AG04450 (cell line): ENCODE measurements at regions not wholly inside any gene's neighbourhood (a gene's known extent, or its start where the extent isn't known, plus 50 kb on each side); places are given as distances from the start of the nearest gene placed in this dataset.
"Not testable (repeated sequence)": the region's sequence is repeated elsewhere in the genome, so short reads cannot be mapped to it uniquely, and the experiment has no call there.

Experiments
- CTCF ChIA-PET: fragments of 300-600, 350-600 bp; formaldehyde crosslinking; extraction: SDS; loops from one replicate; lab custom pipeline; 2022; ENCODE audit warnings: antibody characterized with exemption, inconsistent platforms; lab: Charles Lee
- POLR2A ChIA-PET: fragments of 350-600 bp; formaldehyde crosslinking; extraction: SDS; loops from one replicate; lab custom pipeline; 2021; ENCODE audit warnings: antibody characterized with exemption, inconsistent platforms; lab: Yijun Ruan, JAX
- DNase-seq: peaks from one replicate; pipeline ENCODE4 v3.0.0-alpha.2; 2011; ENCODE audit warnings: low read depth, low spot score
- H3K27ac ChIP-seq: one replicate; pipeline ENCODE4 v1.5.1; 2012; ENCODE audit warnings: low read depth, low read length, control low read depth
- H3K27me3 ChIP-seq: one replicate; pipeline ENCODE4 v1.6.0; 2012; ENCODE audit warnings: low read length; ENCODE audit not compliant: control insufficient read depth, insufficient read depth
- H3K4me3 ChIP-seq: 2 replicates; pipeline ENCODE4 v1.5.1; 2011; ENCODE audit warnings: mild to moderate bottlenecking, low read depth, low read length, control low read depth
- H3K9me3 ChIP-seq: 2 replicates; pipeline ENCODE4 v1.5.1; 2012; ENCODE audit warnings: low read length; ENCODE audit not compliant: control insufficient read depth, insufficient read depth
- CTCF ChIP-seq: IDR thresholded peaks from 2 replicates; pipeline ENCODE4 v1.5.1; 2011; ENCODE audit warnings: low read depth, low read length, control low read depth, inconsistent platforms

DNA sequence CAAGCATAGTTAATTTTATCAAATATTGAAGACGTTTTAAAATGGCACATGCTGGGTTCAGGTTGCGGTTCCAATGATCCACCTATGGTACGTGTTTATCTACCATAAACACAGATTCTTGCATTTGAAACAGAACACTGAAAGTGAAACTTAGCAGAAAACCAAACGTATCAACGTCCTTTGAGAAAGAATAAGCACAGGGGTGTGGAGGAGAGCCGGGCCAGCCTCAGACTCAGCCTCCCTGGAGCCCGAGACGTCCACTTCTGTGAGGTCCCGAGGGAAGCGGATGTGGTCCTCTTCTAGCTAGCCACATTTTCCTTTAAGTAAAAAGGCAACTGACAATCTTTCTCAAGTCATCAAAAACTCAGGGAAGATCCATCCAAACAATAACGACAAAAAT is 195.9 kb downstream of the RTP5 start:
- Histone ChIP-seq H3K27ac (no peak overlapping the region), H3K4me3 (no peak overlapping the region), H3K9me3 (peaks cover 3% of the 10 kb centered on the region; the same call in 1 of the 2 replicates), H3K27me3 (peaks cover 5% of the 10 kb centered on the region)
- no peak for DNase-seq
- no peak for TF ChIP-seq CTCF
- ChIA-PET CTCF (no interaction called here), POLR2A (no interaction called here)

DNA sequence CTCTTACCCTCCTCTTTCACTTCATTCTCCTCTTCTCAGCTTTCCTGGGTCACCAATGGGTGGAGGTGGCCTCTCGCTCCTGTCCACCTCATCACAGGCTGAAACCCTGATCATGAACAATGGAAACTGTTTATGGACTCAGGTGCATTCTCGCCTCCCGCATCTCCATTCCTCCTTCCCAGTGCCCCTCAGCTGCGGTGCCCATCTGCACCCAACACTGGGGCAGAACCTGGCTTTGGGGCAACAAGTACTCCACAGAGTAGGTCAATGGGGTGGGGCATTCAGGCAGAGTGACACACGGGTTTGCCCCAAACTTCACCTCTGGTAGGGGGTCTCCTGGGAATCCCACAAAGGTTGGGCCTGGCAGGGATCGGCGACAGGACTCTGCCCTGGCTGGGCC is 199.5 kb downstream of the RTP5 start:
- Histone ChIP-seq H3K4me3 (no peak overlapping the region), H3K27ac (no peak overlapping the region), H3K27me3 (peaks cover 6% of the 10 kb centered on the region), H3K9me3 (peaks cover under 1% of the 10 kb centered on the region; the same call in 1 of the 2 replicates)
- CTCF ChIA-PET = no interaction called here
- POLR2A ChIA-PET = no interaction called here
- no peak for TF ChIP-seq CTCF
- no peak for DNase-seq

DNA sequence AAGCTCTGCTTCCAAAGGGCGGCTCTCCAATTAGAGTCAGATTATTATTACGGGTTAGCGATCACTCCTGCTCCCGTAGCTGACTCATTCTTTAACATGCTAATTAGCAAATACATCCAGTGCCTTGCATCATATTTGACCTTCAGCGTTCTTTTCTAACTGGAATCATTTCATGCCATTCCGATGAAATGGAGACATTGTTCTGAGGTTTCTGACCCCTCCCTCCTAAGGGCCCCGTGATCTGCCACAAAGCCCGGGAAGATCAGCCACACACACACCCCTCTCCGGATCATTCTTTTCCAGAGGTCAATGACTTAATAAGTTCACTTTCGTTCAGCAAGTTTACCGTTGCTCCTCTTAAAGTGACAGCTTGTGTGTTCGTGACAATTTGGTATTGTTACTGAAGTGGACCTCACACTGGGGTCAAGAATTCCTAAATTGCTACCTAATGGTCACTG is 200.4 kb downstream of the RTP5 start:
- DNase-seq, POLR2A ChIA-PET, CTCF ChIA-PET, H3K4me3 ChIP-seq, H3K27me3 ChIP-seq, H3K27ac ChIP-seq, H3K9me3 ChIP-seq: not testable (repeated sequence)

- DNase-seq, H3K27ac ChIP-seq, POLR2A ChIA-PET, H3K27me3 ChIP-seq, CTCF ChIA-PET, H3K4me3 ChIP-seq, H3K9me3 ChIP-seq: not testable (repeated sequence)
Measured at GRCh38 chr2:242070726-242071125, 201.2 kb downstream of the RTP5 start.

DNA sequence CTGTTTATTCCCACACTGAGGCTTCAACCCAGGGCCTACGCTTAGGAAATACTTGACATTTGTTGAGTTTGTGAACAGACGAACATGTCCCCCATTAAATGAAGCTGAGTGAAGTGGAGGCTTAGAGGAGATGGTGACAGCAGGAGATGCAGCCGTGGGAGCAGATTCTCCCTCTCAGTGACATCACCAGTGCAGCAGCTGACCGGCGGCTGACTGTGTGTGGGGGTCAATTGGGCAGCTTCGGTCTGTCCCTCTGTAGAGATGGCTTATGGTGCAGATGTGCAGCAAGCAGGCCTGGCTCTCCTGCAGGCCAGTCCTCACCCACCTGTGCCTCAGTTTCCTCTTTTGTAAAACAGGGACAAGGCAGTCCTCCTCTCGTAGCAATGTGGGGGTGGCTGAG is 201.8 kb downstream of the RTP5 start:
- H3K27ac ChIP-seq, H3K9me3 ChIP-seq, H3K4me3 ChIP-seq, POLR2A ChIA-PET, H3K27me3 ChIP-seq, DNase-seq, CTCF ChIA-PET: not testable (repeated sequence)

DNA sequence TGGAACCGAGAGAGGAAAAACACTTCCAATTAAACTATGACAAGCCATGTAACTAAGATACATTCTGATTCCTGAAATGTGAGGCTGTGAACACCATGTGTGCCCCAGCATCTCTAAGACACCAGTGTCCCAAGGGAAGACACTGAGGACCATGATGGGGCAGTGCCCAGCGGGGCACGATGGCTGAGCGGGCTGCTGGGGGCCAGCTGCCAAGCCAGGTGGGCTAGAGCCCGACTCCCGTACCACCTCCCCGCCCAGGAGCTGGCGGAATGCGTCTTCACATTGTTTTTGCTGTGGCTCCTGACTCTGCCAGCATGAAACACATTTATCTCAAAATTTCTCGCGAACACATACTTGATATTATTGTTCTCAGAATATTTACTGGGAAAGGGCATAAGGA is 202.4 kb downstream of the RTP5 start:
- POLR2A ChIA-PET, CTCF ChIA-PET, H3K9me3 ChIP-seq, DNase-seq, H3K27me3 ChIP-seq, H3K4me3 ChIP-seq, H3K27ac ChIP-seq: not testable (repeated sequence)

- CTCF ChIA-PET = no interaction called here
- Histone ChIP-seq H3K4me3 (no peak overlapping the region), H3K9me3 (no peaks in the 10 kb centered on the region), H3K27ac (no peak overlapping the region), H3K27me3 (peaks cover 11% of the 10 kb centered on the region)
- TF ChIP-seq CTCF = no peak
- DNase-seq = no peak
- POLR2A ChIA-PET = no interaction called here
Measured at GRCh38 chr2:242075168-242075567, 205.6 kb downstream of the RTP5 start.
